SK-N-SH (cell line): ENCODE measurements at regions not wholly inside any gene's neighbourhood (a gene's known extent, or its start where the extent isn't known, plus 50 kb on each side); places are given as distances from the start of the nearest gene placed in this dataset.
A peak's percentile ranks its signal among the peaks of the same experiment; 100 is the strongest.
"Not testable (repeated sequence)": the region's sequence is repeated elsewhere in the genome, so short reads cannot be mapped to it uniquely, and the experiment has no call there.

Experiments used
- CTCF ChIA-PET: fragments of 300-600, 350-600 bp; formaldehyde crosslinking; extraction: SDS; loops from one replicate; lab custom pipeline; 2021; lab: Yijun Ruan, JAX
- POLR2A ChIA-PET: fragments of 350-600 bp; sonication (Branson Sonifier 250); formaldehyde crosslinking; extraction: SDS; loops from one replicate; lab custom pipeline; 2020; ENCODE audit warnings: antibody characterized with exemption, inconsistent platforms; lab: Yijun Ruan, JAX
- DNase-seq: peaks from one replicate; pipeline ENCODE4 v3.0.0; 2012
- H2AFZ ChIP-seq: fragments of 200-600 bp; sonication (generic); 2 replicates; pipeline ENCODE4 v1.8.1; 2016; ENCODE audit warnings: antibody characterized with exemption, mild to moderate bottlenecking, low read depth
- H3F3A ChIP-seq: fragments of 200-600 bp; sonication (generic); replicated peaks from 2 replicates; pipeline ENCODE3; 2016; ENCODE audit warnings: antibody characterized with exemption, mild to moderate bottlenecking; ENCODE audit not compliant: insufficient read depth
- H3K27ac ChIP-seq, 2 experiments: fragments of 200-500 bp in 1 of 2; fragments of 200-600 bp in 1 of 2; sonication (Bioruptor generic) in 1 of 2; sonication (generic), shearing (Covaris generic) in 1 of 2; 2 replicates each; pipeline versions ENCODE4 v1.5.1 to v1.6.1; 2014 to 2016; ENCODE audit warnings: low read depth in 2 of 2, inconsistent platforms in 1 of 2, low read length in 1 of 2, mild to moderate bottlenecking in 1 of 2, mixed read lengths in 1 of 2
- H3K27me3 ChIP-seq: fragments of 200-600 bp; sonication (generic), shearing (Covaris generic); 2 replicates; pipeline ENCODE4 v1.6.1; 2016; ENCODE audit warnings: mixed run types; ENCODE audit not compliant: insufficient read depth
- H3K36me3 ChIP-seq, 2 experiments: fragments of 200-500 bp in 1 of 2; fragments of 200-600 bp in 1 of 2; sonication (Bioruptor generic) in 1 of 2; sonication (generic) in 1 of 2; replicated peaks in 1 of 2; 2 replicates each; pipeline versions ENCODE3 to v1.5.1; 2014 to 2016; ENCODE audit warnings: low read length in 1 of 2, mild to moderate bottlenecking in 1 of 2; ENCODE audit not compliant: insufficient read depth in 2 of 2, control insufficient read depth in 1 of 2
- H3K4me1 ChIP-seq, 2 experiments: fragments of 200-500 bp in 1 of 2; fragments of 200-600 bp in 1 of 2; sonication (Bioruptor generic) in 1 of 2; sonication (generic), shearing (Covaris generic) in 1 of 2; 2 replicates each; pipeline versions ENCODE4 v1.5.1 to v1.6.1; 2014 to 2016; ENCODE audit warnings: low read depth in 1 of 2, low read length in 1 of 2, mixed run types in 1 of 2; ENCODE audit not compliant: insufficient read depth in 2 of 2, control insufficient read depth in 1 of 2
- H3K4me2 ChIP-seq: fragments of 200-600 bp; sonication (generic), shearing (Covaris generic); 2 replicates; pipeline ENCODE4 v1.6.1; 2017; ENCODE audit warnings: mixed run types
- H3K4me3 ChIP-seq, 2 experiments: fragments of 200-500 bp in 1 of 2; fragments of 200-600 bp in 1 of 2; sonication (Bioruptor generic) in 1 of 2; sonication (generic), shearing (Covaris generic) in 1 of 2; 2 replicates each; pipeline versions ENCODE4 v1.5.1 to v1.8.1; 2014 to 2016; ENCODE audit warnings: low read depth in 2 of 2, inconsistent platforms in 1 of 2, low read length in 1 of 2, mild to moderate bottlenecking in 1 of 2, mixed read lengths in 1 of 2, moderate library complexity in 1 of 2
- H3K79me2 ChIP-seq: fragments of 200-600 bp; sonication (generic); 2 replicates; pipeline ENCODE4 v1.8.1; 2017; ENCODE audit warnings: mild to moderate bottlenecking; ENCODE audit not compliant: insufficient read depth
- H3K9ac ChIP-seq: fragments of 200-600 bp; sonication (generic); 2 replicates; pipeline ENCODE4 v1.6.1; 2017; ENCODE audit warnings: mixed run types
- H3K9me2 ChIP-seq: fragments of 200-600 bp; sonication (generic); 2 replicates; pipeline ENCODE4 v1.6.1; 2017; ENCODE audit warnings: mixed run types
- H3K9me3 ChIP-seq: fragments of 200-600 bp; sonication (generic); 2 replicates; pipeline ENCODE4 v1.6.1; 2017; ENCODE audit warnings: mixed run types, mild to moderate bottlenecking, moderate library complexity
- H4K20me1 ChIP-seq: fragments of 200-600 bp; sonication (generic); 2 replicates; pipeline ENCODE4 v1.6.1; 2017; ENCODE audit warnings: mild to moderate bottlenecking, mixed run types; ENCODE audit not compliant: insufficient read depth
- CHD2 ChIP-seq: fragments of 150-350 bp; IDR thresholded peaks from 2 replicates; pipeline ENCODE4 v1.6.1; 2018; ENCODE audit warnings: low read length; ENCODE audit not compliant: partially characterized antibody
- EP300 ChIP-seq, 2 experiments: IDR thresholded peaks; 2 replicates each; pipeline versions ENCODE4 v1.4.0 to v1.6.1; 2012; ENCODE audit warnings: borderline replicate concordance in 1 of 2, low read depth in 1 of 2, low read length in 1 of 2
- GABPA ChIP-seq: IDR thresholded peaks from 2 replicates; pipeline ENCODE4 v1.4.0; 2012; ENCODE audit warnings: low read depth, mild to moderate bottlenecking
- GATA2 ChIP-seq: sonication (generic); formaldehyde crosslinking; IDR thresholded peaks from 2 replicates; pipeline ENCODE4 v1.5.0; 2020; ENCODE audit warnings: mild to moderate bottlenecking, missing genetic modification reagents
- JUND ChIP-seq: IDR thresholded peaks from 2 replicates; pipeline ENCODE4 v1.4.0; 2012
- MAX ChIP-seq: IDR thresholded peaks from 2 replicates; pipeline ENCODE4 v1.4.0; 2012; ENCODE audit warnings: low read depth
- MEF2A ChIP-seq: IDR thresholded peaks from 2 replicates; pipeline ENCODE4 v1.4.0; 2012; ENCODE audit warnings: low read depth, borderline replicate concordance
- NFIC ChIP-seq: IDR thresholded peaks from 2 replicates; pipeline ENCODE4 v1.4.0; 2012; ENCODE audit warnings: borderline replicate concordance
- NRF1 ChIP-seq: IDR thresholded peaks from 2 replicates; pipeline ENCODE4 v1.6.1; 2012; ENCODE audit warnings: low read depth, mild to moderate bottlenecking, low read length
- PBX3 ChIP-seq: IDR thresholded peaks from 2 replicates; pipeline ENCODE4; 2012
- POLR2AphosphoS5 ChIP-seq: IDR thresholded peaks from 2 replicates; pipeline ENCODE4 v1.6.1; 2012; ENCODE audit warnings: low read depth, low read length
- TEAD4 ChIP-seq: IDR thresholded peaks from 2 replicates; pipeline ENCODE4 v1.4.0; 2012; ENCODE audit warnings: mild to moderate bottlenecking, borderline replicate concordance; ENCODE audit not compliant: insufficient read depth
- USF2 ChIP-seq: fragments of 150-350 bp; IDR thresholded peaks from 2 replicates; pipeline ENCODE4 v1.6.1; 2017; ENCODE audit warnings: antibody characterized with exemption, low read length, low read depth, borderline replicate concordance
- WGBS: methylation state at CpG from one replicate; pipeline ENCODE4 v1.1.6; 2017; ENCODE audit warnings: low lambda C conversion rate; 5-methylcytosine and 5-hydroxymethylcytosine counted together

GRCh38 chr20:53654932-53655624, 61.4 kb upstream of the ZNF217 start:
- H3K9me2 ChIP-seq: no peaks in the 10 kb centered on the region
- no peaks in the 10 kb centered on the region for H3K27me3 ChIP-seq
- H3K9me3 ChIP-seq: no peaks in the 10 kb centered on the region
- H3K4me1 ChIP-seq: peaks cover 11 to 40% of the 10 kb centered on the region in 2 experiments; a peak in 3 of 4 replicates
- no peak overlapping the region for H3K4me2 ChIP-seq
- 73% methylated on average over 13 of the region's 13 CpGs for WGBS
- H2AFZ ChIP-seq: peak overlapping the region; percentile 73
- CTCF ChIA-PET: interaction anchor here (1.0 to 1.3 kb wide), 2 partner anchors 9 to 261 kb away, joined by 3 read pairs; no protein-coding TSS in a partner anchor
- H3K36me3 ChIP-seq: no peaks in the 10 kb centered on the region
- POLR2A ChIA-PET: no interaction called here
- no peaks in the 10 kb centered on the region for H3K79me2 ChIP-seq
- no peak overlapping the region; the same call in 1 of the 2 replicates for H3K9ac ChIP-seq
- H3K27ac ChIP-seq: peak overlapping the region in 1 of 2 experiments; percentile 80; a peak in 3 of 4 replicates
- no peak for DNase-seq
- H4K20me1 ChIP-seq: no peaks in the 10 kb centered on the region
- no peak for TF ChIP-seq MAX
- TF ChIP-seq MEF2A: 0 out of 2 replicates have a peak, but pooled peaks have one; percentile 29
- H3K4me3 ChIP-seq: no peak overlapping the region
- H3F3A ChIP-seq: peaks cover 26% of the 10 kb centered on the region

GRCh38 chr20:53654521-53654920, 60.9 kb upstream of the ZNF217 start:
- H3K4me2 ChIP-seq, DNase-seq, CTCF ChIA-PET, H3K36me3 ChIP-seq, H4K20me1 ChIP-seq, H3K27ac ChIP-seq, H3K4me3 ChIP-seq, POLR2A ChIA-PET, H3K9me3 ChIP-seq, H3K9me2 ChIP-seq, H3K9ac ChIP-seq, H3K27me3 ChIP-seq, H2AFZ ChIP-seq, H3K79me2 ChIP-seq: not testable (repeated sequence)
- Histone ChIP-seq H3K4me1 (peaks cover 11 to 40% of the 10 kb centered on the region in 2 experiments; a peak in 3 of 4 replicates), H3F3A (peaks cover 26% of the 10 kb centered on the region)
- WGBS: 87% methylated on average over 8 of the region's 8 CpGs

- Histone ChIP-seq H3K9ac (no peak overlapping the region), H3F3A (peaks cover 24% of the 10 kb centered on the region), H3K9me2 (no peaks in the 10 kb centered on the region), H3K4me3 (no peak overlapping the region), H3K4me1 (peaks cover 11 to 40% of the 10 kb centered on the region in 2 experiments; a peak in 3 of 4 replicates), H3K79me2 (no peaks in the 10 kb centered on the region), H4K20me1 (no peaks in the 10 kb centered on the region), H3K27ac (0 out of 4 replicates have a peak overlapping the region, but pooled peaks of 1 of the 2 experiments have one; percentile 9), H3K27me3 (no peaks in the 10 kb centered on the region), H2AFZ (peak overlapping the region; percentile 71), H3K9me3 (no peaks in the 10 kb centered on the region), H3K36me3 (no peaks in the 10 kb centered on the region), H3K4me2 (no peak overlapping the region)
- WGBS: 77% methylated on average over 5 of the region's 5 CpGs
- DNase-seq: no peak
- POLR2A ChIA-PET: no interaction called here
- TF ChIP-seq POLR2AphosphoS5 (no peak), USF2 (no peak), TEAD4 (no peak), GABPA (no peak), JUND (no peak), GATA2 (CRISPR knock-in tag) (no peak), CHD2 (no peak), EP300 (IDR thresholded peaks at IDR 0.05; ENCODE audit: borderline replicate concordance in 1 of 2, low read depth in 1 of 2, low read length in 1 of 2) (no peak), PBX3 (no peak), NRF1 (no peak), NFIC (no peak)
- CTCF ChIA-PET: interaction anchor here (1.6 kb wide), 1 partner anchor 12 kb away, joined by 3 read pairs; no protein-coding TSS in a partner anchor
These were observed 59.3 kb upstream of the ZNF217 start for GRCh38 chr20:53652859-53653517.
